Tibial nerve (tissue), 4 donors: ENCODE measurements at regions not wholly inside any gene's neighbourhood (a gene's known extent, or its start where the extent isn't known, plus 50 kb on each side); places are given as distances from the start of the nearest gene placed in this dataset.

ENCODE experiments used
- DNase-seq, 2 donors: peaks; one replicate each; pipeline ENCODE4 v3.0.0-alpha.2; 2019; ENCODE audit warnings: low spot score in 2 of 2
- H3K27ac ChIP-seq, 4 donors: fragments of 200-600 bp; sonication (generic) in 3 of 4; one replicate each; pipeline ENCODE4 v1.5.1; 2017 to 2019; ENCODE audit warnings: mild to moderate bottlenecking in 1 of 4
- H3K27me3 ChIP-seq, 2 donors: fragments of 200-600 bp; sonication (generic) in 1 of 2; one replicate each; pipeline versions ENCODE4 v1.5.1 to v1.6.0; 2017 to 2019
- H3K36me3 ChIP-seq, 3 donors: fragments of 200-600 bp; sonication (generic); one replicate each; pipeline ENCODE4 v1.5.1; 2018 to 2019
- H3K4me1 ChIP-seq, 4 donors: fragments of 200-600 bp; sonication (generic) in 3 of 4; one replicate each; pipeline ENCODE4 v1.5.1; 2017 to 2019
- H3K4me3 ChIP-seq, 4 donors: fragments of 200-600 bp; sonication (generic) in 3 of 4; one replicate each; pipeline ENCODE4 v1.5.1; 2017 to 2019; ENCODE audit warnings: mild to moderate bottlenecking in 1 of 4, moderate library complexity in 1 of 4
- H3K9me3 ChIP-seq, 4 donors: fragments of 200-600 bp; sonication (generic) in 3 of 4; one replicate each; pipeline ENCODE4 v1.5.1; 2017 to 2019
- CTCF ChIP-seq, 5 experiments: fragments of 200-600 bp in 3 of 5; fragments of 450-650 bp in 2 of 5; sonication (generic) in 3 of 5; IDR thresholded peaks; one replicate each; pipeline ENCODE4 v1.5.1; 2016 to 2019; ENCODE audit warnings: antibody characterized with exemption in 5 of 5, mild to moderate bottlenecking in 3 of 5, moderate library complexity in 2 of 5
- EP300 ChIP-seq, 2 donors: sonication (generic); formaldehyde crosslinking; IDR thresholded peaks; one replicate each; pipeline ENCODE4 v1.6.1; 2017; ENCODE audit warnings: antibody characterized with exemption in 2 of 2, mild to moderate bottlenecking in 1 of 2
- POLR2A ChIP-seq, 2 donors: fragments of 450-650 bp; IDR thresholded peaks; one replicate each; pipeline ENCODE4 v1.6.1; 2017; ENCODE audit warnings: antibody characterized with exemption in 2 of 2, mild to moderate bottlenecking in 2 of 2, moderate library complexity in 2 of 2
- whole genome bisulfite sequencing, 2 donors: methylation state at CpG; one replicate each; pipeline ENCODE4 v1.1.5; 2018; 5-methylcytosine and 5-hydroxymethylcytosine counted together

GRCh38 chr2:212854116-212854515 lies 297.3 kb downstream of the IKZF2 start:
- Histone ChIP-seq H3K27ac (no peak overlapping the region), H3K9me3 (no peaks in the 10 kb centered on the region), H3K27me3 (no peaks in the 10 kb centered on the region), H3K4me1 (no peaks in the 10 kb centered on the region), H3K36me3 (no peaks in the 10 kb centered on the region), H3K4me3 (no peak overlapping the region)
- TF ChIP-seq POLR2A (IDR thresholded peaks at IDR 0.05) (no peak), CTCF (IDR thresholded peaks at IDR 0.05) (no peak), EP300 (IDR thresholded peaks at IDR 0.05) (no peak)
- DNase-seq: no peak

- Histone ChIP-seq H3K4me3 (no peak overlapping the region), H3K4me1 (no peaks in the 10 kb centered on the region), H3K27me3 (no peaks in the 10 kb centered on the region), H3K36me3 (no peaks in the 10 kb centered on the region), H3K9me3 (no peaks in the 10 kb centered on the region), H3K27ac (no peak overlapping the region)
- DNase-seq: no peak
- TF ChIP-seq CTCF (IDR thresholded peaks at IDR 0.05): no peak
- no peak for TF ChIP-seq POLR2A (IDR thresholded peaks at IDR 0.05)
- 74 to 77% methylated on average over 4 of the region's 4 CpGs for WGBS, 2 donors
These were observed 305.5 kb downstream of the IKZF2 start for GRCh38 chr2:212845941-212846340.

- Histone ChIP-seq H3K9me3 (no peaks in the 10 kb centered on the region), H3K4me3 (no peak overlapping the region), H3K27me3 (no peaks in the 10 kb centered on the region), H3K27ac (no peak overlapping the region), H3K4me1 (no peaks in the 10 kb centered on the region), H3K36me3 (no peaks in the 10 kb centered on the region)
- no peak for DNase-seq
- 54 to 56% methylated on average over 3 of the region's 3 CpGs for WGBS, 2 donors
- TF ChIP-seq POLR2A (IDR thresholded peaks at IDR 0.05) (no peak), CTCF (IDR thresholded peaks at IDR 0.05) (no peak), EP300 (IDR thresholded peaks at IDR 0.05) (no peak)
These were observed 305.0 kb upstream of the ERBB4 start for GRCh38 chr2:212843409-212844199.

GRCh38 chr2:212842544-212843185 lies 304.1 kb upstream of the ERBB4 start:
- 70 to 88% methylated on average over 2 of the region's 2 CpGs for WGBS, 2 donors
- Histone ChIP-seq H3K4me3 (no peak overlapping the region), H3K4me1 (no peaks in the 10 kb centered on the region), H3K36me3 (no peaks in the 10 kb centered on the region), H3K9me3 (no peaks in the 10 kb centered on the region), H3K27me3 (no peaks in the 10 kb centered on the region), H3K27ac (no peak overlapping the region)
- no peak for DNase-seq
- TF ChIP-seq EP300 (IDR thresholded peaks at IDR 0.05): no peak
- TF ChIP-seq CTCF (IDR thresholded peaks at IDR 0.05): no peak
- no peak for TF ChIP-seq POLR2A (IDR thresholded peaks at IDR 0.05)

GRCh38 chr2:212841460-212841859 lies 302.9 kb upstream of the ERBB4 start:
- 84 to 91% methylated on average over 8 of the region's 8 CpGs for WGBS, 2 donors
- H3K27me3 ChIP-seq: no peaks in the 10 kb centered on the region
- DNase-seq: no peak
- H3K4me3 ChIP-seq: no peak overlapping the region
- no peak for TF ChIP-seq POLR2A (IDR thresholded peaks at IDR 0.05)
- no peak for TF ChIP-seq EP300 (IDR thresholded peaks at IDR 0.05)
- TF ChIP-seq CTCF (IDR thresholded peaks at IDR 0.05): no peak
- no peaks in the 10 kb centered on the region for H3K4me1 ChIP-seq
- H3K27ac ChIP-seq: no peak overlapping the region
- H3K36me3 ChIP-seq: no peaks in the 10 kb centered on the region
- no peaks in the 10 kb centered on the region for H3K9me3 ChIP-seq
